Spleen (tissue), 7 donors: ENCODE measurements at regions not wholly inside any gene's neighbourhood (a gene's known extent, or its start where the extent isn't known, plus 50 kb on each side); places are given as distances from the start of the nearest gene placed in this dataset.

ENCODE experiments used
- POLR2A ChIP-seq, 3 donors: fragments of 450-650 bp; IDR thresholded peaks; one replicate each; pipeline ENCODE4 v1.5.1; 2017; ENCODE audit warnings: antibody characterized with exemption in 3 of 3, mild to moderate bottlenecking in 1 of 3
- POLR2AphosphoS5 ChIP-seq, 3 donors: sonication (generic); formaldehyde crosslinking; IDR thresholded peaks; one replicate each; pipeline ENCODE4 v1.5.1; 2017; ENCODE audit warnings: antibody characterized with exemption in 3 of 3
- TF ChIP-seq, protein P1 (sequence below), 11 experiments: fragments of 200-600 bp in 7 of 11; fragments of 450-650 bp in 4 of 11; sonication (generic) in 4 of 11; IDR thresholded peaks in 8 of 11; conservative IDR thresholded peaks in 3 of 11; 1 replicate in 7 of 11; 2 replicates in 4 of 11; pipeline versions ENCODE4 v1.4.0 to v1.8.0; 2016 to 2021; ENCODE audit warnings: antibody characterized with exemption in 11 of 11, inconsistent platforms in 4 of 11, mild to moderate bottlenecking in 1 of 11
- donor health status: DM: no; HTN: no; CAD: no; lungs with moderate emphysema.
- donor health status: DM: no; HTN: no; CAD: no.
- donor health status: DM: no; HTN: no; CAD: no.

DNA sequence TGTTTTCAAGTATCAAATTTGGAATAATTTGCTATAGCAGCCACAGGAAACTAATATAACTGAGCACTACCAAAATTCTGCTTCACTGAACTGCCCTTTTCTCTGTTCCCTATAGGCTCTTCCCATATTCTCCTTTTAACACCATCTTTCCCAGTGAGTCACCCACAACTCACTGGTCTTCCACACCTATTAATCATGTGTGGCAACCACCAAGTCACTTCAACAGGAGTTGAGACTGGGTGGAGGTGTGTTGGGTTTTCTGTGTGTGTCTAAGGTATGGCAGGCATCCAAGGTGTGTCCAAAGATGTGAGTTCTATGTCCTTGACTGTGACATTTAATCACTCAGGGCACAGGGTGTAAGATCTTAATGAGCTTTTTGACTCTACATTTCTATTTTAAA is 610.0 kb upstream of the CDH11 start:
- TF ChIP-seq, protein P1, sequence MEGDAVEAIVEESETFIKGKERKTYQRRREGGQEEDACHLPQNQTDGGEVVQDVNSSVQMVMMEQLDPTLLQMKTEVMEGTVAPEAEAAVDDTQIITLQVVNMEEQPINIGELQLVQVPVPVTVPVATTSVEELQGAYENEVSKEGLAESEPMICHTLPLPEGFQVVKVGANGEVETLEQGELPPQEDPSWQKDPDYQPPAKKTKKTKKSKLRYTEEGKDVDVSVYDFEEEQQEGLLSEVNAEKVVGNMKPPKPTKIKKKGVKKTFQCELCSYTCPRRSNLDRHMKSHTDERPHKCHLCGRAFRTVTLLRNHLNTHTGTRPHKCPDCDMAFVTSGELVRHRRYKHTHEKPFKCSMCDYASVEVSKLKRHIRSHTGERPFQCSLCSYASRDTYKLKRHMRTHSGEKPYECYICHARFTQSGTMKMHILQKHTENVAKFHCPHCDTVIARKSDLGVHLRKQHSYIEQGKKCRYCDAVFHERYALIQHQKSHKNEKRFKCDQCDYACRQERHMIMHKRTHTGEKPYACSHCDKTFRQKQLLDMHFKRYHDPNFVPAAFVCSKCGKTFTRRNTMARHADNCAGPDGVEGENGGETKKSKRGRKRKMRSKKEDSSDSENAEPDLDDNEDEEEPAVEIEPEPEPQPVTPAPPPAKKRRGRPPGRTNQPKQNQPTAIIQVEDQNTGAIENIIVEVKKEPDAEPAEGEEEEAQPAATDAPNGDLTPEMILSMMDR (IDR thresholded peaks at IDR 0.05 in 8 of 11, conservative IDR thresholded peaks at IDR 0.05 in 3 of 11): no peak
- TF ChIP-seq POLR2A (IDR thresholded peaks at IDR 0.05) (no peak), POLR2AphosphoS5 (IDR thresholded peaks at IDR 0.05) (no peak)
